ENCODE measurements at regions not wholly inside any gene's neighbourhood (a gene's known extent, or its start where the extent isn't known, plus 50 kb on each side); places are given as distances from the start of the nearest gene placed in this dataset.

DNA sequence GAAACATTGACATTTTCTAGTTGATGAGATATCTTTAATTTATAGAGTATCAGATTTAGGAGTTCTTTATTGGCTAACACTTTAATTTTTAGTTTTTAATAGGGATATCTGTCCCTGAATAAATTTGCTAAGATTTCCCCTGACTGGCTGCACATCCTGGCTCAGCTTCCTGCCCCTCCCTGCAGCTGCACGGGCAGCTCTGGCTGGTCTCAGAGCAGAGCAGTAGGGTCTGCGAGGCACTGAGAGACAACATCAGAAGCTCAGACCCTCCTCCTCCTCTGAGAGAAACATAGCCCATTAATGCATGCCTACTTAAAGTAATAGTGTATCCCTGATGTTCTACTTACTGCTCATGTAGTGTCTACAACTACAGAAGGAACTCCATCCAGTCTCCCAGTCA, 139.2 kb downstream of the TNFSF13B start:
- Histone ChIP-seq H3K4me1 (replicated peaks in 1 of 2; ENCODE audit: control insufficient read depth in 2 of 2, insufficient read depth in 2 of 2, low read length in 2 of 2) (no peaks in the 10 kb centered on the region), H3K4me2 (ENCODE audit: insufficient read depth, low read length) (no peak overlapping the region), H3K9ac (ENCODE audit: insufficient read depth in 1 of 2, low read depth in 2 of 2, low read length in 2 of 2) (no peak overlapping the region), H3K4me3 (no peak overlapping the region), H2AFZ (ENCODE audit: low read depth, low read length) (no peak overlapping the region), H3K36me3 (ENCODE audit: control insufficient read depth, insufficient read depth, low read length) (no peaks in the 10 kb centered on the region), H3K27ac (ENCODE audit: extremely low read depth, low read depth, low read length) (no peak overlapping the region), H3K9me1 (ENCODE audit: control insufficient read depth, insufficient read depth, low read length) (no peaks in the 10 kb centered on the region), H3K9me3 (replicated peaks; ENCODE audit: control insufficient read depth, insufficient read depth, low read depth, low read length) (no peaks in the 10 kb centered on the region), H3K27me3 (ENCODE audit: control insufficient read depth in 2 of 2, insufficient read depth in 2 of 2, low read length in 2 of 2) (no peaks in the 10 kb centered on the region), H4K20me1 (replicated peaks; ENCODE audit: control insufficient read depth, insufficient read depth, low read length) (no peaks in the 10 kb centered on the region), H3K79me2 (ENCODE audit: control insufficient read depth, insufficient read depth, low read length) (no peaks in the 10 kb centered on the region)
- 25% methylated on average over 2 of the region's 2 CpGs for WGBS (ENCODE audit: insufficient coverage, low coverage, missing lambda C conversion rate)
- POLR2A ChIA-PET, result no interaction called here
- ATAC-seq (no peak), FAIRE-seq (no peak), DNase-seq (ENCODE audit: extremely low read depth in 1 of 4, low spot score in 3 of 4) (no peak)
- CTCF ChIA-PET (ENCODE audit: low intra/inter-chr PET ratio), result no interaction called here
- BruUV-seq (replicated peaks), result no TSS peak
- intact Hi-C loops (cut with micrococcal nuclease), result no loop called here
- in situ Hi-C loops (cut with MboI), result no loop called here
- TF ChIP-seq, protein P1, sequence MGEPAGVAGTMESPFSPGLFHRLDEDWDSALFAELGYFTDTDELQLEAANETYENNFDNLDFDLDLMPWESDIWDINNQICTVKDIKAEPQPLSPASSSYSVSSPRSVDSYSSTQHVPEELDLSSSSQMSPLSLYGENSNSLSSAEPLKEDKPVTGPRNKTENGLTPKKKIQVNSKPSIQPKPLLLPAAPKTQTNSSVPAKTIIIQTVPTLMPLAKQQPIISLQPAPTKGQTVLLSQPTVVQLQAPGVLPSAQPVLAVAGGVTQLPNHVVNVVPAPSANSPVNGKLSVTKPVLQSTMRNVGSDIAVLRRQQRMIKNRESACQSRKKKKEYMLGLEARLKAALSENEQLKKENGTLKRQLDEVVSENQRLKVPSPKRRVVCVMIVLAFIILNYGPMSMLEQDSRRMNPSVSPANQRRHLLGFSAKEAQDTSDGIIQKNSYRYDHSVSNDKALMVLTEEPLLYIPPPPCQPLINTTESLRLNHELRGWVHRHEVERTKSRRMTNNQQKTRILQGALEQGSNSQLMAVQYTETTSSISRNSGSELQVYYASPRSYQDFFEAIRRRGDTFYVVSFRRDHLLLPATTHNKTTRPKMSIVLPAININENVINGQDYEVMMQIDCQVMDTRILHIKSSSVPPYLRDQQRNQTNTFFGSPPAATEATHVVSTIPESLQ (CRISPR knock-in tag; IDR thresholded peaks at IDR 0.05), result no peak
- TF ChIP-seq MBD2 (IDR thresholded peaks at IDR 0.05; ENCODE audit: borderline replicate concordance, low read depth) (no peak), MYNN (IDR thresholded peaks at IDR 0.05) (no peak), MYNN (CRISPR knock-in tag; IDR thresholded peaks at IDR 0.05) (no peak), HMG20B (CRISPR knock-in tag; IDR thresholded peaks at IDR 0.05) (no peak), ZNF134 (CRISPR knock-in tag; conservative IDR thresholded peaks at IDR 0.05) (no peak), SRSF7 (optimal IDR thresholded peaks at IDR 0.05; ENCODE audit: low read depth, low read length) (no peak), ZNF124 (CRISPR knock-in tag; IDR thresholded peaks at IDR 0.05) (no peak), ZNF263 (CRISPR knock-in tag; IDR thresholded peaks at IDR 0.05; ENCODE audit: borderline replicate concordance) (no peak), FOXA1 (IDR thresholded peaks at IDR 0.05; ENCODE audit: borderline replicate concordance) (no peak), KDM2B (CRISPR knock-in tag; IDR thresholded peaks at IDR 0.05) (no peak), KAT7 (CRISPR knock-in tag; IDR thresholded peaks at IDR 0.05; ENCODE audit: borderline replicate concordance) (no peak), ZC3H4 (CRISPR knock-in tag; IDR thresholded peaks at IDR 0.05; ENCODE audit: borderline replicate concordance) (no peak), KLF13 (tag; IDR thresholded peaks at IDR 0.05; ENCODE audit: borderline replicate concordance, low read depth) (no peak)
- TF ChIP-seq, protein P2, sequence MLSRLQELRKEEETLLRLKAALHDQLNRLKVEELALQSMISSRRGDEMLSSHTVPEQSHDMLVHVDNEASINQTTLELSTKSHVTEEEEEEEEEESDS (CRISPR knock-in tag; IDR thresholded peaks at IDR 0.05), result no peak
- TF ChIP-seq, protein P3, sequence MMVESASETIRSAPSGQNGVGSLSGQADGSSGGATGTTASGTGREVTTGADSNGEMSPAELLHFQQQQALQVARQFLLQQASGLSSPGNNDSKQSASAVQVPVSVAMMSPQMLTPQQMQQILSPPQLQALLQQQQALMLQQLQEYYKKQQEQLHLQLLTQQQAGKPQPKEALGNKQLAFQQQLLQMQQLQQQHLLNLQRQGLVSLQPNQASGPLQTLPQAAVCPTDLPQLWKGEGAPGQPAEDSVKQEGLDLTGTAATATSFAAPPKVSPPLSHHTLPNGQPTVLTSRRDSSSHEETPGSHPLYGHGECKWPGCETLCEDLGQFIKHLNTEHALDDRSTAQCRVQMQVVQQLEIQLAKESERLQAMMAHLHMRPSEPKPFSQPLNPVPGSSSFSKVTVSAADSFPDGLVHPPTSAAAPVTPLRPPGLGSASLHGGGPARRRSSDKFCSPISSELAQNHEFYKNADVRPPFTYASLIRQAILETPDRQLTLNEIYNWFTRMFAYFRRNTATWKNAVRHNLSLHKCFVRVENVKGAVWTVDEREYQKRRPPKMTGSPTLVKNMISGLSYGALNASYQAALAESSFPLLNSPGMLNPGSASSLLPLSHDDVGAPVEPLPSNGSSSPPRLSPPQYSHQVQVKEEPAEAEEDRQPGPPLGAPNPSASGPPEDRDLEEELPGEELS (CRISPR knock-in tag; IDR thresholded peaks at IDR 0.05; ENCODE audit: borderline replicate concordance), result no peak
- TF ChIP-seq, protein P4, sequence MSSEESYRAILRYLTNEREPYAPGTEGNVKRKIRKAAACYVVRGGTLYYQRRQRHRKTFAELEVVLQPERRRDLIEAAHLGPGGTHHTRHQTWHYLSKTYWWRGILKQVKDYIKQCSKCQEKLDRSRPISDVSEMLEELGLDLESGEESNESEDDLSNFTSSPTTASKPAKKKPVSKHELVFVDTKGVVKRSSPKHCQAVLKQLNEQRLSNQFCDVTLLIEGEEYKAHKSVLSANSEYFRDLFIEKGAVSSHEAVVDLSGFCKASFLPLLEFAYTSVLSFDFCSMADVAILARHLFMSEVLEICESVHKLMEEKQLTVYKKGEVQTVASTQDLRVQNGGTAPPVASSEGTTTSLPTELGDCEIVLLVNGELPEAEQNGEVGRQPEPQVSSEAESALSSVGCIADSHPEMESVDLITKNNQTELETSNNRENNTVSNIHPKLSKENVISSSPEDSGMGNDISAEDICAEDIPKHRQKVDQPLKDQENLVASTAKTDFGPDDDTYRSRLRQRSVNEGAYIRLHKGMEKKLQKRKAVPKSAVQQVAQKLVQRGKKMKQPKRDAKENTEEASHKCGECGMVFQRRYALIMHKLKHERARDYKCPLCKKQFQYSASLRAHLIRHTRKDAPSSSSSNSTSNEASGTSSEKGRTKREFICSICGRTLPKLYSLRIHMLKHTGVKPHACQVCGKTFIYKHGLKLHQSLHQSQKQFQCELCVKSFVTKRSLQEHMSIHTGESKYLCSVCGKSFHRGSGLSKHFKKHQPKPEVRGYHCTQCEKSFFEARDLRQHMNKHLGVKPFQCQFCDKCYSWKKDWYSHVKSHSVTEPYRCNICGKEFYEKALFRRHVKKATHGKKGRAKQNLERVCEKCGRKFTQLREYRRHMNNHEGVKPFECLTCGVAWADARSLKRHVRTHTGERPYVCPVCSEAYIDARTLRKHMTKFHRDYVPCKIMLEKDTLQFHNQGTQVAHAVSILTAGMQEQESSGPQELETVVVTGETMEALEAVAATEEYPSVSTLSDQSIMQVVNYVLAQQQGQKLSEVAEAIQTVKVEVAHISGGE (CRISPR knock-in tag; IDR thresholded peaks at IDR 0.05), result no peak

All from K562 (cell line).